ENCODE measurements at regions not wholly inside any gene's neighbourhood (a gene's known extent, or its start where the extent isn't known, plus 50 kb on each side); places are given as distances from the start of the nearest gene placed in this dataset.

DNA sequence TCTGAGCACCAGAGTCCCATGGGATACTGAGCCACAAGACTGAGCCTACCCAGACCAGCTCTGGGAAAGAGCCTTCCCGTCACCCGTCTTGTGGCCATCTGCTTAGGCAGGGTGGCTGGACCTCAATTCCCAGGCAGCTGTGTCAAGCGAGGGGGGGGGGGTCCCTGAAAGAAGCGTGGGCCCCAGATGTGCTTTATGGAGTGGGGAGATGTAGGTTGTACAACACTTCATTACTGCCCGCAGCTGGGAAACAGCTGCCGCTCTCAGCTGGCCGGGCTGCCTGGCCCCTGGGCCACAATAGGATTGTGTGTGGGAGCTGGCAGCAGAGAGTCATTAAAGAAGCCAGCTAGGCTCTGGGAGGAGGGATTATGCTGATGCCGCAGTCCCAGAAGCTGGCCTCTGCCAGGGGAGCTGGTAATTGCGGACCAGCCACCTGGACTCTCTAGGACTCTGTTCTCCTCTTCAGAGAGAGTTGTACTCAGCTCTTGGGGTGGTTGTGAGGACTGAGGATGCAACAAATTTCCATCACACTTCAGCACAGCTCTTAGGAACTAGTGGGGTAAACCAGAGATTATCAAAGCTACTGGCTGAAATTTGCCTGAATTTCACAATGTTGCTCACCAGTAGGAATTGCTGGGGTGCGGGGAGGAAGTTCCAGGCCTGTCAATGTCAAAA is 145.4 kb downstream of the GADD45G start:
- intact Hi-C loops (cut with DNase I) = no loop called here
- H3K9ac ChIP-seq (ENCODE audit: low read depth in 2 of 2, low read length in 2 of 2) = no peak overlapping the region
- H3K27ac ChIP-seq = no peak overlapping the region
- H3K27me3 ChIP-seq = no peaks in the 10 kb centered on the region
- H3K4me1 ChIP-seq = no peaks in the 10 kb centered on the region
- no peaks in the 10 kb centered on the region for H3K36me3 ChIP-seq
- H3K9me3 ChIP-seq = no peaks in the 10 kb centered on the region
- no peak for DNase-seq
- no peak overlapping the region for H3K4me3 ChIP-seq
- no peak for TF ChIP-seq CTCF (IDR thresholded peaks at IDR 0.05)

- no peaks in the 10 kb centered on the region for H3K36me3 ChIP-seq
- no peaks in the 10 kb centered on the region for H3K27me3 ChIP-seq
- no peak for DNase-seq
- H3K4me3 ChIP-seq = no peak overlapping the region
- no peak for TF ChIP-seq CTCF (IDR thresholded peaks at IDR 0.05)
- intact Hi-C loops (cut with DNase I) = no loop called here
- no peak overlapping the region for H3K27ac ChIP-seq
- no peak overlapping the region for H3K9ac ChIP-seq (ENCODE audit: low read depth in 2 of 2, low read length in 2 of 2)
- H3K4me1 ChIP-seq = no peaks in the 10 kb centered on the region
- no peaks in the 10 kb centered on the region for H3K9me3 ChIP-seq
These were observed 146.4 kb downstream of the GADD45G start for GRCh38 chr9:89751079-89751825.

- no peak for TF ChIP-seq CTCF (IDR thresholded peaks at IDR 0.05)
- no peaks in the 10 kb centered on the region for H3K36me3 ChIP-seq
- H3K4me3 ChIP-seq = no peak overlapping the region
- H3K27me3 ChIP-seq = no peaks in the 10 kb centered on the region
- intact Hi-C loops (cut with DNase I) = no loop called here
- no peaks in the 10 kb centered on the region for H3K4me1 ChIP-seq
- no peak overlapping the region for H3K9ac ChIP-seq (ENCODE audit: low read depth in 2 of 2, low read length in 2 of 2)
- DNase-seq = no peak
- no peaks in the 10 kb centered on the region for H3K9me3 ChIP-seq
- no peak overlapping the region for H3K27ac ChIP-seq
These were observed 147.3 kb downstream of the GADD45G start for GRCh38 chr9:89752154-89752553.

DNA sequence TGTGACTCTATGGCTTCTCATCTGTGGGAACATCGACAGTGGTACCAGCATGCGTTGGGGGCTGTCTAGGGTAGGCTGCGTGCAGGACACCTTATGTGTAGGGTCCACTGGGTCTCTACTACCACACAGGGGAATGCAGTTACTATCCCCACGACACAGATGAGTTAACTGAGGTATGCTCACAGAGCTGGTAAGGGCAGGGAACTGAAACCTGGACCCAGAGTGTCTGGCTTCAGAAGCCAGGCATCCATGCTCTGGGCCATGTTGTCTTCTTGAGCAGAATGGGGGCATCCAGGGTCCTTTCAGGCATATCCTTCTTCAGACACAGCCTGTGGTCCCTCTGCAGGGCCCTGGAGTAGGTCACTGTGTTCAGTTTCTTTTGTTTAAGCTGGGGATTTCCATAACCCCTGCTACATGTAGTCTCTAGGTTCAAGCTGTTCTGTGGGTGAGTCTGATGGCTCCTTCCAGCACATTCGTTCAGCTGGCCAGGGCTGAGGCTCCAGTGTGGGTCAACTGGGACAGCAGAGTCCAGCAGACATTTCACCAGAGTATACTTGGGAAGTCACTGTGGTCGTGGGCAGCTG is 148.8 kb downstream of the GADD45G start:
- H3K27me3 ChIP-seq = no peaks in the 10 kb centered on the region
- intact Hi-C loops (cut with DNase I) = no loop called here
- no peaks in the 10 kb centered on the region for H3K36me3 ChIP-seq
- no peak for DNase-seq
- no peak overlapping the region for H3K4me3 ChIP-seq
- no peaks in the 10 kb centered on the region for H3K9me3 ChIP-seq
- no peak for TF ChIP-seq CTCF (IDR thresholded peaks at IDR 0.05)
- no peak overlapping the region for H3K27ac ChIP-seq
- no peaks in the 10 kb centered on the region for H3K4me1 ChIP-seq
- H3K9ac ChIP-seq (ENCODE audit: low read depth in 2 of 2, low read length in 2 of 2) = no peak overlapping the region

GRCh38 chr9:89754193-89754592 is 149.4 kb downstream of the GADD45G start:
- Histone ChIP-seq H3K27me3 (no peaks in the 10 kb centered on the region), H3K9me3 (no peaks in the 10 kb centered on the region), H3K4me3 (no peak overlapping the region), H3K27ac (no peak overlapping the region), H3K4me1 (no peaks in the 10 kb centered on the region), H3K36me3 (no peaks in the 10 kb centered on the region), H3K9ac (ENCODE audit: low read depth in 2 of 2, low read length in 2 of 2) (no peak overlapping the region)
- no peak for DNase-seq
- intact Hi-C loops (cut with DNase I) = no loop called here
- TF ChIP-seq CTCF (IDR thresholded peaks at IDR 0.05) = no peak

Measured in colonic mucosa (tissue), 4 donors.